T-helper 1 cell (primary cell): ENCODE measurements at regions not wholly inside any gene's neighbourhood (a gene's known extent, or its start where the extent isn't known, plus 50 kb on each side); places are given as distances from the start of the nearest gene placed in this dataset.
"Not testable (repeated sequence)": the region's sequence is repeated elsewhere in the genome, so short reads cannot be mapped to it uniquely, and the experiment has no call there.

Experiments
- DNase-seq, 5 donors: peaks; one replicate each; pipeline ENCODE4 v3.0.0-alpha.2; 2012 to 2020

GRCh38 chr6:144660561-144661115, 375.5 kb downstream of the UTRN start:
- DNase-seq = no peak

- DNase-seq = no peak
Measured at GRCh38 chr6:144661116-144661806, 376.1 kb downstream of the UTRN start.

- no peak for DNase-seq
Measured at GRCh38 chr6:144662812-144663365, 377.8 kb downstream of the UTRN start.

GRCh38 chr6:144664281-144664680, 379.1 kb downstream of the UTRN start:
- DNase-seq = no peak

GRCh38 chr6:144664947-144665346, 379.8 kb downstream of the UTRN start:
- no peak for DNase-seq

- DNase-seq = no peak
Measured at GRCh38 chr6:144665932-144666450, 380.9 kb downstream of the UTRN start.

- no peak for DNase-seq
Measured at GRCh38 chr6:144666781-144667180, 381.6 kb downstream of the UTRN start.

GRCh38 chr6:144667532-144668503, 382.7 kb downstream of the UTRN start:
- DNase-seq = no peak

- not testable (repeated sequence) for DNase-seq
Measured at GRCh38 chr6:144670259-144670658, 385.1 kb downstream of the UTRN start.

GRCh38 chr6:144673807-144674206, 388.7 kb downstream of the UTRN start:
- DNase-seq = no peak

- DNase-seq = peak in 1 of 5 donors; percentile 78
Measured at GRCh38 chr6:144675231-144675861, 390.2 kb downstream of the UTRN start.

- not testable (repeated sequence) for DNase-seq
Measured at GRCh38 chr6:144676310-144676709, 391.2 kb downstream of the UTRN start.

- DNase-seq = not testable (repeated sequence)
Measured at GRCh38 chr6:144677263-144677662, 392.1 kb downstream of the UTRN start.

- DNase-seq = no peak
Measured at GRCh38 chr6:144678844-144679243, 393.7 kb downstream of the UTRN start.

- no peak for DNase-seq
Measured at GRCh38 chr6:144681334-144681733, 396.2 kb downstream of the UTRN start.

GRCh38 chr6:144683216-144684070, 398.3 kb downstream of the UTRN start:
- no peak for DNase-seq

- DNase-seq = no peak
Measured at GRCh38 chr6:144688713-144689112, 403.6 kb downstream of the UTRN start.

GRCh38 chr6:144689503-144690040, 404.4 kb downstream of the UTRN start:
- DNase-seq = no peak

GRCh38 chr6:144690133-144690532, 405.0 kb downstream of the UTRN start:
- no peak for DNase-seq

GRCh38 chr6:144690666-144691065, 405.5 kb downstream of the UTRN start:
- no peak for DNase-seq

GRCh38 chr6:144692050-144692449, 406.9 kb downstream of the UTRN start:
- DNase-seq = not testable (repeated sequence)
